Heart right ventricle (tissue), 16 donors: ENCODE measurements at regions not wholly inside any gene's neighbourhood (a gene's known extent, or its start where the extent isn't known, plus 50 kb on each side); places are given as distances from the start of the nearest gene placed in this dataset.

ENCODE experiments used
- ATAC-seq, 8 donors: fragments of 200-7000 bp; cut with Tn5 transposase; one replicate each; pipeline ENCODE4 v1.9.1; 2020; ENCODE audit warnings: mild to moderate bottlenecking in 8 of 8, moderate library complexity in 8 of 8, moderate number of reproducible peaks in 1 of 8
- DNase-seq, 2 donors: peaks; one replicate each; pipeline ENCODE4 v3.0.0-alpha.2; 2020
- H3K27ac ChIP-seq, 10 donors: fragments of 200-600 bp; sonication (generic) in 2 of 10; one replicate each; pipeline versions ENCODE4 v1.5.0 to v1.8.0; 2020 to 2022; ENCODE audit warnings: mild to moderate bottlenecking in 3 of 10
- H3K27me3 ChIP-seq, 7 donors: fragments of 200-600 bp; one replicate each; pipeline ENCODE4 v1.8.0; 2021 to 2022; ENCODE audit warnings: mild to moderate bottlenecking in 2 of 7
- H3K36me3 ChIP-seq, 9 donors: fragments of 200-600 bp; sonication (generic) in 1 of 9; one replicate each; pipeline versions ENCODE4 v1.5.0 to v1.8.0; 2020 to 2022; ENCODE audit warnings: mild to moderate bottlenecking in 2 of 9
- H3K4me1 ChIP-seq, 9 donors: fragments of 200-600 bp; sonication (generic) in 1 of 9; one replicate each; pipeline versions ENCODE4 v1.5.0 to v1.8.0; 2020 to 2022; ENCODE audit warnings: mild to moderate bottlenecking in 4 of 9
- H3K4me3 ChIP-seq, 10 donors: fragments of 200-600 bp; sonication (generic) in 2 of 10; one replicate each; pipeline versions ENCODE4 v1.5.0 to v1.8.0; 2020 to 2022; ENCODE audit warnings: mild to moderate bottlenecking in 7 of 10, moderate library complexity in 2 of 10
- H3K9me3 ChIP-seq, 11 donors: fragments of 200-600 bp in 10 of 11; sonication (generic) in 2 of 11; one replicate each; pipeline versions ENCODE4 v1.5.0 to v1.8.0; 2013 to 2022; ENCODE audit warnings: mild to moderate bottlenecking in 2 of 11, control low read depth in 1 of 11, moderate library complexity in 1 of 11
- CTCF ChIP-seq, 9 donors: fragments of 200-600 bp; sonication (generic) in 2 of 9; IDR thresholded peaks; one replicate each; pipeline versions ENCODE4 v1.5.0 to v1.8.0; 2021 to 2022; ENCODE audit warnings: antibody characterized with exemption in 9 of 9, mild to moderate bottlenecking in 5 of 9, moderate library complexity in 1 of 9
- WGBS, 2 donors: extraction: QIAGEN DNeasy Blood & Tissue Kit; methylation state at CpG; one replicate each; pipeline ENCODE4 v1.1.7; 2013; ENCODE audit warnings: inconsistent platforms in 1 of 2; 5-methylcytosine and 5-hydroxymethylcytosine counted together
- intact Hi-C, 10 donors: fragments of 100-400 bp; cut with DNase I; formaldehyde crosslinking; loops; one replicate each; pipeline versions ENCODE4 v1.11.1 to v1.14.2; 2022
- donor health status: Arrhythmogenic right ventricular cardiomyopathy.
- donor health status: ischemic (EF 13 %, LVEDD 7.1; RV severe dilation, severe dysfunction).
- donor health status: healthy with polysubstance abuse.
- donor health status: DM: no; HTN: yes; CAD: no.
- donor health status: DM: no; HTN: no; CAD: no.
- donor health status: ischemic (EF 25% LVEDD 6.9; RV normal size, moderate dysfunction).
- donor health status: ischemic (EF 25% LVEDD 5.7; RV mildly dilated, moderate dysfunction).
- donor health status: healthy.
- donor health status: DM: yes; HTN: yes; CAD: no.
- donor health status: Ischemic cardiomyopathy.
- donor health status: ischemic (EF 35%, LVEDD 5.7; RV mildly dilated, moderate dysfunction).
- donor health status: nonischemic (EF 11% LVEDD 7.7; RV severe dilation, severe dysfunction).
- donor health status: DM: yes; HTN: yes; CAD: no.
- donor health status: PGD.
- donor health status: ischemic (EF 29% LVEDD 5.4; RV normal size, mild dysfunction).
- donor health status: nonischemic (EF 23%, LVEDD 6.1; RV moderate dilation, normal function).

- intact Hi-C loops, result no loop called here
- no peaks in the 10 kb centered on the region for H3K9me3 ChIP-seq
- no peaks in the 10 kb centered on the region for H3K36me3 ChIP-seq
- H3K27ac ChIP-seq, result no peak overlapping the region
- no peak for ATAC-seq
- no peak overlapping the region for H3K4me3 ChIP-seq
- TF ChIP-seq CTCF (IDR thresholded peaks at IDR 0.05), result no peak
- no peaks in the 10 kb centered on the region for H3K4me1 ChIP-seq
- no peaks in the 10 kb centered on the region for H3K27me3 ChIP-seq
- DNase-seq, result no peak
- 53 to 55% methylated on average over 3 of the region's 3 CpGs for WGBS, 2 donors
These were observed 889.4 kb upstream of the SEMA6A start for GRCh38 chr5:117463881-117464570.

- H3K27me3 ChIP-seq, result no peaks in the 10 kb centered on the region
- 64 to 71% methylated on average over 2 of the region's 2 CpGs for WGBS, 2 donors
- H3K36me3 ChIP-seq, result no peaks in the 10 kb centered on the region
- H3K27ac ChIP-seq, result no peak overlapping the region
- H3K4me3 ChIP-seq, result no peak overlapping the region
- H3K9me3 ChIP-seq, result no peaks in the 10 kb centered on the region
- TF ChIP-seq CTCF (IDR thresholded peaks at IDR 0.05), result no peak
- intact Hi-C loops, result no loop called here
- H3K4me1 ChIP-seq, result no peaks in the 10 kb centered on the region
- ATAC-seq (no peak), DNase-seq (no peak)
These were observed 887.3 kb upstream of the SEMA6A start for GRCh38 chr5:117461966-117462365.

- no peak for DNase-seq
- no peak overlapping the region for H3K27ac ChIP-seq
- H3K36me3 ChIP-seq, result no peaks in the 10 kb centered on the region
- no peaks in the 10 kb centered on the region for H3K4me1 ChIP-seq
- no peak for TF ChIP-seq CTCF (IDR thresholded peaks at IDR 0.05)
- no peak for ATAC-seq
- intact Hi-C loops, result no loop called here
- H3K9me3 ChIP-seq, result no peaks in the 10 kb centered on the region
- H3K4me3 ChIP-seq, result no peak overlapping the region
- 75 to 82% methylated on average over 1 of the region's 1 CpG for WGBS, 2 donors
- H3K27me3 ChIP-seq, result no peaks in the 10 kb centered on the region
These were observed 886.8 kb upstream of the SEMA6A start for GRCh38 chr5:117461403-117461802.

GRCh38 chr5:117457656-117458055, 883.0 kb upstream of the SEMA6A start:
- ATAC-seq (no peak), DNase-seq (no peak)
- H3K9me3 ChIP-seq, result no peaks in the 10 kb centered on the region
- H3K27ac ChIP-seq, result no peak overlapping the region
- intact Hi-C loops, result loop anchor here in 6 of 10 donors (5.0 to 10.0 kb wide), 2 partner anchors 1335 to 1337 kb away; no protein-coding TSS in a partner anchor
- no peak overlapping the region for H3K4me3 ChIP-seq
- TF ChIP-seq CTCF (IDR thresholded peaks at IDR 0.05), result no peak
- no peaks in the 10 kb centered on the region for H3K36me3 ChIP-seq
- H3K27me3 ChIP-seq, result no peaks in the 10 kb centered on the region
- WGBS, 2 donors, result 90 to 92% methylated on average over 1 of the region's 1 CpG
- H3K4me1 ChIP-seq, result no peaks in the 10 kb centered on the region
